ENCODE measurements at regions not wholly inside any gene's neighbourhood (a gene's known extent, or its start where the extent isn't known, plus 50 kb on each side); places are given as distances from the start of the nearest gene placed in this dataset.

GRCh38 chr3:16671690-16672089 is 66.5 kb upstream of the DAZL start:
- Mint-ChIP-seq H3K4me1 (no peaks in the 10 kb centered on the region), H3K27me3 (peaks cover 3% of the 10 kb centered on the region), H3K9me3 (ENCODE audit: insufficient read depth) (no peaks in the 10 kb centered on the region), H3K27ac (no peak overlapping the region), H3K4me3 (no peak overlapping the region)
- ATAC-seq (ENCODE audit: low read depth) (no peak), DNase-seq (no peak)
- ChIA-PET CTCF (no interaction called here), POLR2A (no interaction called here)
- Histone ChIP-seq H4K20me1 (ENCODE audit: control insufficient read depth, insufficient read depth, low read length, poor library complexity, severe bottlenecking) (no peaks in the 10 kb centered on the region), H3K79me2 (ENCODE audit: control insufficient read depth, insufficient read depth, low read length) (no peaks in the 10 kb centered on the region), H3K27ac (ENCODE audit: low read length in 2 of 2) (no peak overlapping the region), H3K4me3 (ENCODE audit: control extremely low read depth in 1 of 5, extremely low read depth in 1 of 5, insufficient read depth in 1 of 5, low read depth in 2 of 5, low read length in 4 of 5) (no peak overlapping the region), H3K9me3 (ENCODE audit: control extremely low read depth in 1 of 3, control insufficient read depth in 2 of 3, insufficient read depth in 1 of 3, low read length in 2 of 3) (peaks cover 3 to 18% (median 4%) of the 10 kb centered on the region in 3 donors), H3K36me3 (replicated peaks in 1 of 2; ENCODE audit: control extremely low read depth in 1 of 2, control insufficient read depth in 1 of 2, extremely low read depth in 1 of 2, insufficient read depth in 2 of 2, low read length in 1 of 2) (no peaks in the 10 kb centered on the region), H3K9ac (ENCODE audit: low read length) (no peak overlapping the region), H3K4me1 (ENCODE audit: control insufficient read depth in 2 of 2, insufficient read depth in 2 of 2, low read length in 2 of 2) (no peaks in the 10 kb centered on the region), H2AFZ (ENCODE audit: insufficient read depth, low read depth, low read length, poor library complexity, severe bottlenecking) (no peak overlapping the region), H3K27me3 (replicated peaks in 1 of 4; ENCODE audit: control extremely low read depth in 1 of 4, control insufficient read depth in 3 of 4, insufficient read depth in 4 of 4, low read length in 3 of 4) (no peaks in the 10 kb centered on the region), H3K4me2 (replicated peaks; ENCODE audit: low read depth, low read length, poor library complexity, severe bottlenecking) (no peak overlapping the region)
- intact Hi-C loops (cut with micrococcal nuclease) = no loop called here
- no peak for TF ChIP-seq CTCF (IDR thresholded peaks at IDR 0.05)
- TF ChIP-seq EZH2 (IDR thresholded peaks at IDR 0.05; ENCODE audit: borderline replicate concordance, insufficient read depth, low read depth, low read length, poor library complexity, severe bottlenecking) = no peak
- no CpG with 5 or more reads among the region's 1 CpG for WGBS (ENCODE audit: insufficient coverage)

GRCh38 chr3:16673530-16673929 is 68.3 kb upstream of the DAZL start:
- Histone ChIP-seq H3K27ac (ENCODE audit: low read length in 2 of 2) (no peak overlapping the region), H3K4me3 (ENCODE audit: control extremely low read depth in 1 of 5, extremely low read depth in 1 of 5, insufficient read depth in 1 of 5, low read depth in 2 of 5, low read length in 4 of 5) (no peak overlapping the region), H3K4me2 (replicated peaks; ENCODE audit: low read depth, low read length, poor library complexity, severe bottlenecking) (no peak overlapping the region), H2AFZ (ENCODE audit: insufficient read depth, low read depth, low read length, poor library complexity, severe bottlenecking) (no peak overlapping the region), H4K20me1 (ENCODE audit: control insufficient read depth, insufficient read depth, low read length, poor library complexity, severe bottlenecking) (no peaks in the 10 kb centered on the region), H3K9me3 (ENCODE audit: control extremely low read depth in 1 of 3, control insufficient read depth in 2 of 3, insufficient read depth in 1 of 3, low read length in 2 of 3) (peaks cover 4 to 18% (median 10%) of the 10 kb centered on the region in 3 donors), H3K27me3 (replicated peaks in 1 of 4; ENCODE audit: control extremely low read depth in 1 of 4, control insufficient read depth in 3 of 4, insufficient read depth in 4 of 4, low read length in 3 of 4) (no peaks in the 10 kb centered on the region), H3K36me3 (replicated peaks in 1 of 2; ENCODE audit: control extremely low read depth in 1 of 2, control insufficient read depth in 1 of 2, extremely low read depth in 1 of 2, insufficient read depth in 2 of 2, low read length in 1 of 2) (no peaks in the 10 kb centered on the region), H3K9ac (ENCODE audit: low read length) (no peak overlapping the region), H3K4me1 (ENCODE audit: control insufficient read depth in 2 of 2, insufficient read depth in 2 of 2, low read length in 2 of 2) (no peaks in the 10 kb centered on the region), H3K79me2 (ENCODE audit: control insufficient read depth, insufficient read depth, low read length) (no peaks in the 10 kb centered on the region)
- Mint-ChIP-seq H3K9me3 (ENCODE audit: insufficient read depth) (no peaks in the 10 kb centered on the region), H3K27ac (no peak overlapping the region), H3K4me3 (no peak overlapping the region), H3K27me3 (peaks cover 3% of the 10 kb centered on the region), H3K4me1 (no peaks in the 10 kb centered on the region)
- ATAC-seq (ENCODE audit: low read depth) = no peak
- ChIA-PET POLR2A (no interaction called here), CTCF (no interaction called here)
- TF ChIP-seq CTCF (IDR thresholded peaks at IDR 0.05) = no peak
- TF ChIP-seq EZH2 (IDR thresholded peaks at IDR 0.05; ENCODE audit: borderline replicate concordance, insufficient read depth, low read depth, low read length, poor library complexity, severe bottlenecking) = no peak
- intact Hi-C loops (cut with micrococcal nuclease) = no loop called here
- DNase-seq = no peak
